Liver (tissue), 8 donors: ENCODE measurements at regions not wholly inside any gene's neighbourhood (a gene's known extent, or its start where the extent isn't known, plus 50 kb on each side); places are given as distances from the start of the nearest gene placed in this dataset.

ENCODE experiments used
- DNase-seq: peaks from one replicate; pipeline ENCODE4 v3.0.0-alpha.2; 2017; ENCODE audit warnings: low spot score
- H3K27ac ChIP-seq, 2 donors: one replicate each; pipeline ENCODE4 v1.7.0; 2013; ENCODE audit warnings: inconsistent platforms in 2 of 2, low read length in 2 of 2, control low read depth in 1 of 2, low read depth in 1 of 2, mild to moderate bottlenecking in 1 of 2
- H3K27me3 ChIP-seq, 4 donors: one replicate each; pipeline versions ENCODE4 v1.6.1 to v1.7.0; 2013; ENCODE audit warnings: low read length in 3 of 4, inconsistent platforms in 1 of 4, mild to moderate bottlenecking in 1 of 4, moderate library complexity in 1 of 4; ENCODE audit not compliant: control insufficient read depth in 4 of 4, insufficient read depth in 4 of 4
- H3K36me3 ChIP-seq, 4 donors: one replicate each; pipeline versions ENCODE4 v1.6.1 to v1.7.0; 2013; ENCODE audit warnings: low read length in 3 of 4, mild to moderate bottlenecking in 3 of 4, low read depth in 1 of 4, moderate library complexity in 1 of 4; ENCODE audit not compliant: control insufficient read depth in 4 of 4, insufficient read depth in 3 of 4
- H3K4me1 ChIP-seq, 4 donors: one replicate each; pipeline versions ENCODE4 v1.6.1 to v1.7.0; 2013; ENCODE audit warnings: low read length in 3 of 4, mild to moderate bottlenecking in 3 of 4, moderate library complexity in 1 of 4; ENCODE audit not compliant: control insufficient read depth in 4 of 4, insufficient read depth in 4 of 4
- H3K4me3 ChIP-seq, 3 donors: one replicate each; pipeline versions ENCODE4 v1.6.1 to v1.7.0; 2013; ENCODE audit warnings: low read length in 3 of 3, control low read depth in 1 of 3, low read depth in 1 of 3, mild to moderate bottlenecking in 1 of 3
- H3K9ac ChIP-seq, 2 donors: one replicate each; pipeline ENCODE4 v1.7.0; 2013; ENCODE audit warnings: low read length in 2 of 2, mild to moderate bottlenecking in 2 of 2, moderate library complexity in 2 of 2, control low read depth in 1 of 2, low read depth in 1 of 2
- H3K9me3 ChIP-seq, 4 donors: one replicate each; pipeline versions ENCODE4 v1.6.1 to v1.7.0; 2013; ENCODE audit warnings: low read length in 3 of 4; ENCODE audit not compliant: control insufficient read depth in 4 of 4
- EGR1 ChIP-seq, 2 donors: IDR thresholded peaks; 2 replicates each; pipeline ENCODE4 v1.6.1; 2016 to 2018; ENCODE audit warnings: antibody characterized with exemption in 2 of 2, low read depth in 2 of 2
- FOXA1 ChIP-seq: IDR thresholded peaks from 2 replicates; pipeline ENCODE4 v1.6.1; 2016; ENCODE audit warnings: antibody characterized with exemption
- FOXA2 ChIP-seq: IDR thresholded peaks from 2 replicates; pipeline ENCODE4 v1.6.1; 2016; ENCODE audit warnings: antibody characterized with exemption
- GABPA ChIP-seq, 2 donors: IDR thresholded peaks in 1 of 2; conservative IDR thresholded peaks in 1 of 2; 2 replicates each; pipeline ENCODE4 v1.6.1; 2016; ENCODE audit warnings: antibody characterized with exemption in 2 of 2, mild to moderate bottlenecking in 1 of 2, moderate library complexity in 1 of 2
- HNF4A ChIP-seq, 2 donors: conservative IDR thresholded peaks; 2 replicates each; pipeline ENCODE4 v1.6.1; 2016; ENCODE audit warnings: antibody characterized with exemption in 2 of 2, mild to moderate bottlenecking in 2 of 2
- HNF4G ChIP-seq: IDR thresholded peaks from 2 replicates; pipeline ENCODE4 v1.6.1; 2016; ENCODE audit warnings: antibody characterized with exemption
- JUND ChIP-seq, 2 donors: IDR thresholded peaks; 2 replicates each; pipeline ENCODE4 v1.6.1; 2016; ENCODE audit warnings: antibody characterized with exemption in 2 of 2
- NR2F2 ChIP-seq: IDR thresholded peaks from 2 replicates; pipeline ENCODE4 v1.6.1; 2016; ENCODE audit warnings: antibody characterized with exemption
- RAD21 ChIP-seq, 2 donors: IDR thresholded peaks; 2 replicates each; pipeline ENCODE4 v1.6.1; 2016; ENCODE audit warnings: antibody characterized with exemption in 2 of 2, mild to moderate bottlenecking in 2 of 2
- RXRA ChIP-seq, 2 donors: IDR thresholded peaks; 2 replicates each; pipeline ENCODE4 v1.6.1; 2017 to 2018; ENCODE audit warnings: antibody characterized with exemption in 2 of 2, mild to moderate bottlenecking in 1 of 2
- SP1 ChIP-seq: IDR thresholded peaks from 2 replicates; pipeline ENCODE4 v1.6.1; 2018; ENCODE audit warnings: antibody characterized with exemption, mild to moderate bottlenecking
- TAF1 ChIP-seq: conservative IDR thresholded peaks from 2 replicates; pipeline ENCODE4 v1.6.1; 2016; ENCODE audit warnings: antibody characterized with exemption, mild to moderate bottlenecking
- YY1 ChIP-seq: IDR thresholded peaks from 2 replicates; pipeline ENCODE4 v1.6.1; 2016; ENCODE audit warnings: antibody characterized with exemption, mild to moderate bottlenecking
- WGBS: extraction: QIAGEN DNeasy Blood & Tissue Kit; methylation state at CpG from one replicate; pipeline ENCODE4 v1.1.7; 2013; 5-methylcytosine and 5-hydroxymethylcytosine counted together
- TF ChIP-seq, protein P1 (sequence below): IDR thresholded peaks from 2 replicates; pipeline ENCODE4 v1.6.1; 2016; ENCODE audit warnings: antibody characterized with exemption, mild to moderate bottlenecking
- TF ChIP-seq, protein P2 (sequence below): IDR thresholded peaks from 2 replicates; pipeline ENCODE4 v1.6.1; 2016; ENCODE audit warnings: antibody characterized with exemption
- TF ChIP-seq, protein P3 (sequence below): IDR thresholded peaks from 2 replicates; pipeline ENCODE4 v1.6.1; 2016; ENCODE audit warnings: antibody characterized with exemption
- TF ChIP-seq, protein P4 (sequence below): fragments of 150-350 bp; IDR thresholded peaks from 2 replicates; pipeline ENCODE4 v1.5.1; 2017; ENCODE audit warnings: improper control_type of control experiment, low read depth, low read length; ENCODE audit not compliant: missing input control
- TF ChIP-seq, protein P5 (sequence below): IDR thresholded peaks from 2 replicates; pipeline ENCODE4 v1.6.1; 2016; ENCODE audit warnings: antibody characterized with exemption
- donor health status: healthy.
- donor health status: healthy.
- donor health status: healthy.
- donor health status: healthy.
- donor health status: healthy.

DNA sequence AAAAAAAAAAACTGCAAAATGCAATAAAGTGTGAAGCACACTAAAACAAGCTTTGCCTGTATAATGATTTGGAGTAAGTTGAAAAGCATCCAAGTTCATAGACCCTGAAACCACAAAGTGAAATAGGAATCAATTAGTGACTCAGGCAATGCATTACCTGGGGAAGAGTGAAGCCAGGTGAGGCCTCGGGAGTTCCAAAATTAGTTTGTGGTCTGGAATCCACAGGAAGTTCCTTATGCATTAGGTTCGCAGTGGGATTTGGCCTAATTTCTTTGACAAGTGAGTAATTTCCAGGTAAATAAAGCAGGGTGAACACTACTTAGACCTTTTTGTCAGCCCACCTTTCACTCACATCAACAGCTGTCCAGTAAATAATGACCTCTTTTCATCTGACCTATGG lies 490.8 kb downstream of the CBLN4 start:
- Histone ChIP-seq H3K36me3 (no peaks in the 10 kb centered on the region), H3K9ac (no peak overlapping the region), H3K27ac (no peak overlapping the region), H3K27me3 (no peaks in the 10 kb centered on the region), H3K4me3 (no peak overlapping the region), H3K9me3 (peaks cover 0 to 3% (median 0%) of the 10 kb centered on the region in 4 donors), H3K4me1 (no peaks in the 10 kb centered on the region)
- no peak for TF ChIP-seq JUND (IDR thresholded peaks at IDR 0.05)
- TF ChIP-seq, protein P1, sequence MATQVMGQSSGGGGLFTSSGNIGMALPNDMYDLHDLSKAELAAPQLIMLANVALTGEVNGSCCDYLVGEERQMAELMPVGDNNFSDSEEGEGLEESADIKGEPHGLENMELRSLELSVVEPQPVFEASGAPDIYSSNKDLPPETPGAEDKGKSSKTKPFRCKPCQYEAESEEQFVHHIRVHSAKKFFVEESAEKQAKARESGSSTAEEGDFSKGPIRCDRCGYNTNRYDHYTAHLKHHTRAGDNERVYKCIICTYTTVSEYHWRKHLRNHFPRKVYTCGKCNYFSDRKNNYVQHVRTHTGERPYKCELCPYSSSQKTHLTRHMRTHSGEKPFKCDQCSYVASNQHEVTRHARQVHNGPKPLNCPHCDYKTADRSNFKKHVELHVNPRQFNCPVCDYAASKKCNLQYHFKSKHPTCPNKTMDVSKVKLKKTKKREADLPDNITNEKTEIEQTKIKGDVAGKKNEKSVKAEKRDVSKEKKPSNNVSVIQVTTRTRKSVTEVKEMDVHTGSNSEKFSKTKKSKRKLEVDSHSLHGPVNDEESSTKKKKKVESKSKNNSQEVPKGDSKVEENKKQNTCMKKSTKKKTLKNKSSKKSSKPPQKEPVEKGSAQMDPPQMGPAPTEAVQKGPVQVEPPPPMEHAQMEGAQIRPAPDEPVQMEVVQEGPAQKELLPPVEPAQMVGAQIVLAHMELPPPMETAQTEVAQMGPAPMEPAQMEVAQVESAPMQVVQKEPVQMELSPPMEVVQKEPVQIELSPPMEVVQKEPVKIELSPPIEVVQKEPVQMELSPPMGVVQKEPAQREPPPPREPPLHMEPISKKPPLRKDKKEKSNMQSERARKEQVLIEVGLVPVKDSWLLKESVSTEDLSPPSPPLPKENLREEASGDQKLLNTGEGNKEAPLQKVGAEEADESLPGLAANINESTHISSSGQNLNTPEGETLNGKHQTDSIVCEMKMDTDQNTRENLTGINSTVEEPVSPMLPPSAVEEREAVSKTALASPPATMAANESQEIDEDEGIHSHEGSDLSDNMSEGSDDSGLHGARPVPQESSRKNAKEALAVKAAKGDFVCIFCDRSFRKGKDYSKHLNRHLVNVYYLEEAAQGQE = no peak
- TF ChIP-seq FOXA1 = no peak
- no peak for DNase-seq
- 89% methylated on average over 2 of the region's 2 CpGs for WGBS

DNA sequence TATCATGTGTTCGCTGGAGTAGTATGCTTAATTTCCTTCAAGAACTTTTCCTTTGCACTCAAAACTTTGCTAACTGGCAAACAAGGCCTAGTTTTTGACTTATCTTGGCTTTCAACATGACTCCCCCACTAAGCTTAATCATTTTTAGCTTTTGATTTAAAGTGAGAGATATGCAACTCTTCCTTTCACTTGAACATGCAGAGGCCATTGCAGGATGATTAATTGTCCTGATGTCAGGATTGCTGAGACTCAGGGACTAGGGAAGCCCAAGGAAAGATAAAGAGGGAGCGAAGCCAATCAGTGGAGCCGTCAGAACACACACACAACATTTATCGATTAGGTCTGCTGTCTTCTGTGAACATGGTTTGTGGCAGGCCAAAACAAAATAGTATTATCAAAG lies 491.4 kb downstream of the CBLN4 start:
- Histone ChIP-seq H3K27ac (no peak overlapping the region), H3K4me3 (no peak overlapping the region), H3K27me3 (no peaks in the 10 kb centered on the region), H3K9ac (no peak overlapping the region), H3K36me3 (no peaks in the 10 kb centered on the region), H3K9me3 (peaks cover 0 to 3% (median 0%) of the 10 kb centered on the region in 4 donors), H3K4me1 (no peaks in the 10 kb centered on the region)
- DNase-seq = no peak
- WGBS = 72% methylated on average over 4 of the region's 4 CpGs
- TF ChIP-seq RXRA (IDR thresholded peaks at IDR 0.05) (no peak), YY1 (no peak), FOXA1 (no peak), HNF4G (no peak), HNF4A (conservative IDR thresholded peaks at IDR 0.05) (no peak), TAF1 (no peak), FOXA2 (no peak), NR2F2 (no peak), GABPA (IDR thresholded peaks at IDR 0.05 in 1 of 2, conservative IDR thresholded peaks at IDR 0.05 in 1 of 2) (no peak), RAD21 (IDR thresholded peaks at IDR 0.05) (no peak), JUND (IDR thresholded peaks at IDR 0.05) (no peak), SP1 (no peak), EGR1 (IDR thresholded peaks at IDR 0.05; ENCODE audit: low read depth in 2 of 2) (no peak)
- TF ChIP-seq, protein P2, sequence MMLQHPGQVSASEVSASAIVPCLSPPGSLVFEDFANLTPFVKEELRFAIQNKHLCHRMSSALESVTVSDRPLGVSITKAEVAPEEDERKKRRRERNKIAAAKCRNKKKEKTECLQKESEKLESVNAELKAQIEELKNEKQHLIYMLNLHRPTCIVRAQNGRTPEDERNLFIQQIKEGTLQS = no peak
- TF ChIP-seq, protein P3, sequence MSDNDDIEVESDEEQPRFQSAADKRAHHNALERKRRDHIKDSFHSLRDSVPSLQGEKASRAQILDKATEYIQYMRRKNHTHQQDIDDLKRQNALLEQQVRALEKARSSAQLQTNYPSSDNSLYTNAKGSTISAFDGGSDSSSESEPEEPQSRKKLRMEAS = no peak
- TF ChIP-seq, protein P1 = no peak
- TF ChIP-seq, protein P4, sequence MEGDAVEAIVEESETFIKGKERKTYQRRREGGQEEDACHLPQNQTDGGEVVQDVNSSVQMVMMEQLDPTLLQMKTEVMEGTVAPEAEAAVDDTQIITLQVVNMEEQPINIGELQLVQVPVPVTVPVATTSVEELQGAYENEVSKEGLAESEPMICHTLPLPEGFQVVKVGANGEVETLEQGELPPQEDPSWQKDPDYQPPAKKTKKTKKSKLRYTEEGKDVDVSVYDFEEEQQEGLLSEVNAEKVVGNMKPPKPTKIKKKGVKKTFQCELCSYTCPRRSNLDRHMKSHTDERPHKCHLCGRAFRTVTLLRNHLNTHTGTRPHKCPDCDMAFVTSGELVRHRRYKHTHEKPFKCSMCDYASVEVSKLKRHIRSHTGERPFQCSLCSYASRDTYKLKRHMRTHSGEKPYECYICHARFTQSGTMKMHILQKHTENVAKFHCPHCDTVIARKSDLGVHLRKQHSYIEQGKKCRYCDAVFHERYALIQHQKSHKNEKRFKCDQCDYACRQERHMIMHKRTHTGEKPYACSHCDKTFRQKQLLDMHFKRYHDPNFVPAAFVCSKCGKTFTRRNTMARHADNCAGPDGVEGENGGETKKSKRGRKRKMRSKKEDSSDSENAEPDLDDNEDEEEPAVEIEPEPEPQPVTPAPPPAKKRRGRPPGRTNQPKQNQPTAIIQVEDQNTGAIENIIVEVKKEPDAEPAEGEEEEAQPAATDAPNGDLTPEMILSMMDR = no peak
- TF ChIP-seq, protein P5, sequence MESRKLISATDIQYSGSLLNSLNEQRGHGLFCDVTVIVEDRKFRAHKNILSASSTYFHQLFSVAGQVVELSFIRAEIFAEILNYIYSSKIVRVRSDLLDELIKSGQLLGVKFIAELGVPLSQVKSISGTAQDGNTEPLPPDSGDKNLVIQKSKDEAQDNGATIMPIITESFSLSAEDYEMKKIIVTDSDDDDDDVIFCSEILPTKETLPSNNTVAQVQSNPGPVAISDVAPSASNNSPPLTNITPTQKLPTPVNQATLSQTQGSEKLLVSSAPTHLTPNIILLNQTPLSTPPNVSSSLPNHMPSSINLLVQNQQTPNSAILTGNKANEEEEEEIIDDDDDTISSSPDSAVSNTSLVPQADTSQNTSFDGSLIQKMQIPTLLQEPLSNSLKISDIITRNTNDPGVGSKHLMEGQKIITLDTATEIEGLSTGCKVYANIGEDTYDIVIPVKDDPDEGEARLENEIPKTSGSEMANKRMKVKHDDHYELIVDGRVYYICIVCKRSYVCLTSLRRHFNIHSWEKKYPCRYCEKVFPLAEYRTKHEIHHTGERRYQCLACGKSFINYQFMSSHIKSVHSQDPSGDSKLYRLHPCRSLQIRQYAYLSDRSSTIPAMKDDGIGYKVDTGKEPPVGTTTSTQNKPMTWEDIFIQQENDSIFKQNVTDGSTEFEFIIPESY = no peak
